HG02970 (cell line): ENCODE measurements at regions not wholly inside any gene's neighbourhood (a gene's known extent, or its start where the extent isn't known, plus 50 kb on each side); places are given as distances from the start of the nearest gene placed in this dataset.

Experiments
- ATAC-seq: cut with Tn5 transposase; IDR thresholded peaks from one replicate; pipeline ENCODE4 v1.9.1; 2021; ENCODE audit warnings: mild to moderate bottlenecking, moderate library complexity, moderate number of reproducible peaks; ENCODE audit not compliant: unreplicated experiment, low FRiP score

- no peak for ATAC-seq
Measured at GRCh38 chr6:40733770-40734396, 146.7 kb upstream of the LRFN2 start.

GRCh38 chr6:40733290-40733689 is 146.1 kb upstream of the LRFN2 start:
- ATAC-seq = no peak

- no peak for ATAC-seq
Measured at GRCh38 chr6:40732878-40733277, 145.7 kb upstream of the LRFN2 start.

- no peak for ATAC-seq
Measured at GRCh38 chr6:40728643-40729042, 141.5 kb upstream of the LRFN2 start.

- no peak for ATAC-seq
Measured at GRCh38 chr6:40727271-40727670, 140.1 kb upstream of the LRFN2 start.

GRCh38 chr6:40726853-40727252 is 139.7 kb upstream of the LRFN2 start:
- ATAC-seq = no peak

- ATAC-seq = no peak
Measured at GRCh38 chr6:40725390-40725789, 138.2 kb upstream of the LRFN2 start.

GRCh38 chr6:40724886-40725285 is 137.7 kb upstream of the LRFN2 start:
- no peak for ATAC-seq

- no peak for ATAC-seq
Measured at GRCh38 chr6:40723967-40724366, 136.8 kb upstream of the LRFN2 start.

- no peak for ATAC-seq
Measured at GRCh38 chr6:40722553-40723258, 135.5 kb upstream of the LRFN2 start.

GRCh38 chr6:40722091-40722490 is 134.9 kb upstream of the LRFN2 start:
- no peak for ATAC-seq

GRCh38 chr6:40721271-40721952 is 134.2 kb upstream of the LRFN2 start:
- no peak for ATAC-seq

GRCh38 chr6:40720375-40720748 is 133.2 kb upstream of the LRFN2 start:
- no peak for ATAC-seq

- ATAC-seq = no peak
Measured at GRCh38 chr6:40719671-40720374, 132.7 kb upstream of the LRFN2 start.

GRCh38 chr6:40718401-40718800 is 131.2 kb upstream of the LRFN2 start:
- ATAC-seq = no peak

- ATAC-seq = no peak
Measured at GRCh38 chr6:40717411-40718057, 130.4 kb upstream of the LRFN2 start.

- ATAC-seq = no peak
Measured at GRCh38 chr6:40715570-40716403, 128.6 kb upstream of the LRFN2 start.

GRCh38 chr6:40714576-40715564 is 127.7 kb upstream of the LRFN2 start:
- ATAC-seq = no peak

GRCh38 chr6:40714143-40714542 is 127.0 kb upstream of the LRFN2 start:
- ATAC-seq = no peak
